Calu3 (cell line): ENCODE measurements at regions not wholly inside any gene's neighbourhood (a gene's known extent, or its start where the extent isn't known, plus 50 kb on each side); places are given as distances from the start of the nearest gene placed in this dataset.

Source experiments
- BruUV-seq: library from RNA; stranded (reverse); fragments of 400-500 nt; replicated peaks from 2 replicates; lab custom pipeline; 2021; lab: Mats Ljungman, UMichigan
- CTCF ChIA-PET: fragments of 300-600 bp; sonication (Branson Sonifier 250); formaldehyde crosslinking; loops from one replicate; lab custom pipeline; 2022; ENCODE audit warnings: antibody characterized with exemption; lab: Charles Lee
- DNase-seq: peaks from one replicate; pipeline ENCODE4 v3.0.0; 2022
- H3K27ac Mint-ChIP-seq: one replicate; pipeline ENCODE4 v1.8.0; 2022; ENCODE audit warnings: mixed read lengths; ENCODE audit not compliant: unreplicated experiment
- H3K27me3 Mint-ChIP-seq: one replicate; pipeline ENCODE4 v1.8.0; 2022; ENCODE audit warnings: mixed read lengths; ENCODE audit not compliant: unreplicated experiment
- H3K36me3 Mint-ChIP-seq: one replicate; pipeline ENCODE4 v1.8.0; 2022; ENCODE audit warnings: mild to moderate bottlenecking, moderate library complexity, mixed read lengths; ENCODE audit not compliant: insufficient read depth, unreplicated experiment
- H3K4me1 Mint-ChIP-seq: one replicate; pipeline ENCODE4 v1.8.0; 2022; ENCODE audit warnings: mild to moderate bottlenecking, low read depth, mixed read lengths; ENCODE audit not compliant: unreplicated experiment
- H3K4me3 Mint-ChIP-seq: one replicate; pipeline ENCODE4 v1.8.0; 2022; ENCODE audit warnings: mild to moderate bottlenecking, low read depth, moderate library complexity, mixed read lengths; ENCODE audit not compliant: unreplicated experiment
- H3K9me3 Mint-ChIP-seq: one replicate; pipeline ENCODE4 v1.8.0; 2022; ENCODE audit warnings: low read depth, mixed read lengths; ENCODE audit not compliant: unreplicated experiment
- intact Hi-C: fragments of 100-400 bp; cut with micrococcal nuclease; formaldehyde crosslinking; loops from one replicate; pipeline ENCODE4 v1.10.0; 2022; ENCODE audit not compliant: unreplicated experiment
- TF ChIP-seq, protein P1 (sequence below): fragments of 200-600 bp; IDR thresholded peaks from one replicate; pipeline ENCODE4 v1.8.0; 2022; ENCODE audit warnings: antibody characterized with exemption; ENCODE audit not compliant: unreplicated experiment

DNA sequence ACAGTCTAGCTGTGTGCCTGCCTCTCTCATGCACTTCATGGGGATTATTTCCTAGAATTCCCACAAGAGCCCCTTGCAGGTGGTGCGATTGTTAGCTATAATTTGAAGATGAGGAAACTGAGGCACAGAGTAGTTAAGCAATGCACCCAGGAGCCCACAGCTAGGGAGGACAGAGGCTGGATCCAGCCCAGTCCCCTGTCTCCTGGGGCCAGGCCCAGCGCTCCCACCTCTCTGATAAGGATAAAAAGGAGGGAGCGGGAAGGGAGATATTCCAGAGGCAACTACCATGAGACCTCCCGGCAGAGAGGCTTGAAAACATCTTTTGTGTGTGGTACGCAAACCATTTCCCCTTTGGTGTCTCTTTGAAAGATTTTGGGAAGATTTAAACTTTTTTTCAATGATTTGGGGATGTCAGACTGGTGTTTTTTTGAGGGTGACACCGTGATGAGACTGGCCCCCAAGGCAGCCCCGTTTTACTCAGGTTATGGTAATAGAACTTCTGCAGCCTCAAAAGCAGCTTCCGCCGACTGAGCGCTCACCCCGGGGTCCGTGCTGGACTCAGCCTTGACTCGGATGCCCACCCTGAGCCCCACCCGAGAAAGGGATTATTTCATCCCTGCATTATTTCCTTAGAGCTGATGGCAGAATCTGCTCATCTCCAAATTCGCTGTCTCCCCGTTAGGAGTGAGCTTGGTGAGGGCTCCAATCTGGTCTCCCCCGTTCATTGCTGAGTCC lies 144.7 kb upstream of the IER5L start:
- CTCF ChIA-PET: no interaction called here
- H3K4me1 Mint-ChIP-seq: peaks cover 8% of the 10 kb centered on the region
- intact Hi-C loops: no loop called here
- no peaks in the 10 kb centered on the region for H3K27me3 Mint-ChIP-seq
- H3K4me3 Mint-ChIP-seq: no peak overlapping the region
- no peak overlapping the region for H3K27ac Mint-ChIP-seq
- no peak for DNase-seq
- no peaks in the 10 kb centered on the region for H3K9me3 Mint-ChIP-seq
- no peaks in the 10 kb centered on the region for H3K36me3 Mint-ChIP-seq
- TF ChIP-seq, protein P1, sequence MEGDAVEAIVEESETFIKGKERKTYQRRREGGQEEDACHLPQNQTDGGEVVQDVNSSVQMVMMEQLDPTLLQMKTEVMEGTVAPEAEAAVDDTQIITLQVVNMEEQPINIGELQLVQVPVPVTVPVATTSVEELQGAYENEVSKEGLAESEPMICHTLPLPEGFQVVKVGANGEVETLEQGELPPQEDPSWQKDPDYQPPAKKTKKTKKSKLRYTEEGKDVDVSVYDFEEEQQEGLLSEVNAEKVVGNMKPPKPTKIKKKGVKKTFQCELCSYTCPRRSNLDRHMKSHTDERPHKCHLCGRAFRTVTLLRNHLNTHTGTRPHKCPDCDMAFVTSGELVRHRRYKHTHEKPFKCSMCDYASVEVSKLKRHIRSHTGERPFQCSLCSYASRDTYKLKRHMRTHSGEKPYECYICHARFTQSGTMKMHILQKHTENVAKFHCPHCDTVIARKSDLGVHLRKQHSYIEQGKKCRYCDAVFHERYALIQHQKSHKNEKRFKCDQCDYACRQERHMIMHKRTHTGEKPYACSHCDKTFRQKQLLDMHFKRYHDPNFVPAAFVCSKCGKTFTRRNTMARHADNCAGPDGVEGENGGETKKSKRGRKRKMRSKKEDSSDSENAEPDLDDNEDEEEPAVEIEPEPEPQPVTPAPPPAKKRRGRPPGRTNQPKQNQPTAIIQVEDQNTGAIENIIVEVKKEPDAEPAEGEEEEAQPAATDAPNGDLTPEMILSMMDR: no peak
- no TSS peak for BruUV-seq

DNA sequence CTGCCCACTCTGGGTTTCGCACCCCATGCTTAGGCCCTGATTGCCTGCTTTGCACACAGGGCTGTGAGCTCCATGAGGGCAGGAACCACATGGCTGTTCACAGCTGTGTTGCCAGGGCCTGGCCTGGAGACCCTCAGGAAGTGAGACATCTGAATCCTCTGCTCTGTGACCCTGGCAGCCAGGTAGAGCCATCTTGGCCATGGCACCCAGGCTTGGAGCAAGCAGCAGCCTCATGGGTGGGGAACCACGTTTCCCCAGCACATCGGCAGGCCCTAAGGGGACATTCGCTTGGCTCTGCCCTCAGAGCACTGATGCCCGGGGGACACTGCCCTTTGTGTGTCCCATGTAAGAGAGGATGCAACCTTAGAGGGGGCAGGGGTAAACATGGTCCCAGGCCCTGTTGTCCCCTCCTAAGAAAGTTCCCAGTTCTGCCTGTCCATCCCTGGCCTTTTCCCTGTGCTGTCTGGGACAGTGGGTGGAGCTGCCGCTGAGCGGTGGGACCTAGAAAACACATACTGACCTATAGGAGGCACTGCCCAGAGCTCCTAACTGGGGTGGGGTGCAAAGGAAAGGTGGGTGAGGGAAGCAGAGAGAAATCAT lies 144.1 kb upstream of the IER5L start:
- BruUV-seq: no TSS peak
- DNase-seq: no peak
- intact Hi-C loops: no loop called here
- CTCF ChIA-PET: interaction anchor here (0.6 kb wide), 1 partner anchor 579 kb away, joined by 5 read pairs; no protein-coding TSS in a partner anchor
- Mint-ChIP-seq H3K4me1 (peaks cover 8% of the 10 kb centered on the region), H3K4me3 (no peak overlapping the region), H3K36me3 (no peaks in the 10 kb centered on the region), H3K27me3 (no peaks in the 10 kb centered on the region), H3K27ac (no peak overlapping the region), H3K9me3 (no peaks in the 10 kb centered on the region)
- TF ChIP-seq, protein P1: no peak

DNA sequence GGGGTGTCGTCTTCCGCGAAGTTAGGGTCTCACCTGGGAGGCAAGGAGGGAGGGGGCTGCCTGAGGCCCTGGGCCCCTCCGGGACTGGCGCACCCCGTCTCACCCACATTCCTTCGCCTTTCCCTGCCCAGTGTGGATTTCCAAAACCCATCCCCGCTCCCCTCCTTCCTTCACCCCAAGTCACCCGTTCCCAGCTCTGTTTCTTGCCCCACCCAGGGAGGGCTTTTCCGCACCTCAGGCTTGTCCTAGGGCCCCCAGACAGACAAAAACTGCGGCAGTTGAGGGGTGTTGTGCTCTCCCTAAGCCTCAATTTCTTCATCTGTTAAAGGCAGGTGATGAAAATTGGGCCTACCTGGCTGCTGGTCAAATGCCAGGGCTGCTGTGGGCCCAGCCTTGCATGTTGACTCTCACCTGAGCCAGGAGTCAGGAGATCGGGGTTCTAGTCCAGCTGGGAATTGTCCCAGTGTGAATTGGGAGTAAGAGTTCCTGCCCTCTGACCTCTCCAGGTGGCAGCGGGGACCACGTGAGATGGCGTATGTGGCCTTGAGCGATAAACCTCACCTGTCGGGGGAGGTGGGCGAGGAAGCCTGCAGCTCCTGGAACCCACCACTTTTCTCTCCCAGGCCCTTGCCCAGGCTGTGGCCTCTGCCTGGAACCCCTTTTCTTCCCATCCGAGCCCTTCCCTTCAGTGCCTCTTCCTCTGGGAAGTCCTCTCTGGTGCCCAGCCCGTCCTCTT lies 143.4 kb upstream of the IER5L start:
- H3K4me3 Mint-ChIP-seq: no peak overlapping the region
- DNase-seq: no peak
- H3K9me3 Mint-ChIP-seq: no peaks in the 10 kb centered on the region
- CTCF ChIA-PET: interaction anchor here (0.6 kb wide), 2 partner anchors 512 to 578 kb away, joined by 3 to 5 read pairs; no protein-coding TSS in a partner anchor
- no peaks in the 10 kb centered on the region for H3K36me3 Mint-ChIP-seq
- no peak overlapping the region for H3K27ac Mint-ChIP-seq
- TF ChIP-seq, protein P1: no peak
- intact Hi-C loops: no loop called here
- H3K27me3 Mint-ChIP-seq: no peaks in the 10 kb centered on the region
- no TSS peak for BruUV-seq
- H3K4me1 Mint-ChIP-seq: peaks cover 8% of the 10 kb centered on the region

DNA sequence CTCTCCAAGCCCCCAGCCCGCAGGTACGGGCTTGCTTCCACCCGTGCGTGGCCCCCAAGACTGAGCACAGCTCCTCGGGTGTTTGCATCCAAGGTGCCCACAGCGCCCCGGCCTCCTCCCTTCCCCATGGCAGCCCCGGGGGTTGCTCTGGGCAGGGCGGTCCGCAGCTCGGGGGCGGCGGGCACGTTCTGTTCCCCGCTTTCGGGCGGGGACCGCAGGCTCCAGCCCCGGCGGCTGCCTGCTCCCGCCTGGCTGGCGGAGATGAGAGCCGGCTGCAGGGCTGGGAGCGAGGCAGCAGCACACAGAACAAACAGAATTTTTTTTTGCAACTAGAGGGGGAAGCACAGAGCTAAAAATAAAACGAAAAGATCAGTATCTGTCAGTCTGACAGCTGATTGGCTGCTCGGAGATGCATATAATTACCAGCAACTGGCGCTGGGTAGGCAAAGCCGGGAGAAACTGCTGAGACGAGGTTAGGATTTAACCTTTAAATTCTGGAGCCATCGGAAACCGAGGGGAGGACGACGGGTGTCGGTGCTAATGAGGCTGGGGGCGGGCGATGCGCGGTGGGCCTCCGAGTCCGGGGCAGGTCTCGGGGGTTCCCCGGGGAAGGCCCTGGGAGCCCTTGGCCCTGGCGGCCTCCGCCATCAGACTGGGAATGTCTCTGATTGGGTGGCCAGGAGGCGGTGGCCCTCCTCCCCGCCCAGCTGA lies 142.7 kb upstream of the IER5L start:
- H3K4me1 Mint-ChIP-seq: peaks cover 8% of the 10 kb centered on the region
- intact Hi-C loops: no loop called here
- no TSS peak for BruUV-seq

More for the DNA sequence above, 142.7 kb upstream of the IER5L start:
- Mint-ChIP-seq H3K27ac (no peak overlapping the region), H3K36me3 (no peaks in the 10 kb centered on the region), H3K9me3 (no peaks in the 10 kb centered on the region), H3K27me3 (no peaks in the 10 kb centered on the region), H3K4me3 (no peak overlapping the region)
- CTCF ChIA-PET: interaction anchor here (0.6 kb wide), 1 partner anchor 512 kb away, joined by 3 read pairs; no protein-coding TSS in a partner anchor
- DNase-seq: no peak
- TF ChIP-seq, protein P1: no peak
